K562 (cell line): ENCODE measurements at regions not wholly inside any gene's neighbourhood (a gene's known extent, or its start where the extent isn't known, plus 50 kb on each side); places are given as distances from the start of the nearest gene placed in this dataset.

ENCODE experiments used
- ATAC-seq: fragments of 200-7000 bp; cut with Tn5 transposase; 3 replicates; pipeline ENCODE4 v1.9.1; 2020; ENCODE audit warnings: moderate library complexity
- BruUV-seq: library from RNA; stranded (reverse); fragments of 400-500 nt; replicated peaks from 2 replicates; lab custom pipeline; 2021; lab: Mats Ljungman, UMichigan
- CTCF ChIA-PET: fragments of 300-600 bp; formaldehyde crosslinking; extraction: SDS; loops from one replicate; lab custom pipeline; 2021; ENCODE audit warnings: low intra/inter-chr PET ratio; lab: Yijun Ruan, JAX
- POLR2A ChIA-PET: fragments of 300-600, 350-650 bp; sonication (Branson Sonifier 250); formaldehyde crosslinking; extraction: SDS; loops from one replicate; lab custom pipeline; 2021; ENCODE audit warnings: antibody characterized with exemption, inconsistent platforms; lab: Yijun Ruan, JAX
- DNase-seq, 4 experiments: peaks; one replicate each; pipeline versions ENCODE4 v3.0.0 to v3.0.0-alpha.2; 2011 to 2018; ENCODE audit warnings: low spot score in 3 of 4, mixed read lengths in 3 of 4; ENCODE audit errors: extremely low read depth in 1 of 4
- FAIRE-seq: peaks from 2 replicates; lab custom pipeline; 2011; peaks lifted over from hg19 to GRCh38; lab: Jason Lieb, UNC
- H2AFZ ChIP-seq: 2 replicates; pipeline ENCODE4 v1.6.0; 2011; ENCODE audit warnings: low read depth, low read length, control low read depth, inconsistent platforms
- H3K27ac ChIP-seq: fragments of 200-600 bp; 3 replicates; pipeline ENCODE4 v1.8.0; 2011; ENCODE audit warnings: low read depth, mild to moderate bottlenecking, control low read depth, inconsistent platforms, low read length, moderate library complexity, mixed read lengths; ENCODE audit errors: extremely low read depth
- H3K27me3 ChIP-seq, 2 experiments: fragments of 300-600 bp in 1 of 2; 2 replicates in 1 of 2; 3 replicates in 1 of 2; pipeline versions ENCODE4 v1.6.0 to v1.8.0; 2011; ENCODE audit warnings: inconsistent platforms in 2 of 2, low read length in 2 of 2, mild to moderate bottlenecking in 1 of 2, mixed read lengths in 1 of 2, moderate library complexity in 1 of 2; ENCODE audit not compliant: control insufficient read depth in 2 of 2, insufficient read depth in 2 of 2
- H3K36me3 ChIP-seq: fragments of 300-600 bp; 3 replicates; pipeline ENCODE4 v1.8.0; 2011; ENCODE audit warnings: mild to moderate bottlenecking, low read length, inconsistent platforms; ENCODE audit not compliant: control insufficient read depth, insufficient read depth
- H3K4me1 ChIP-seq, 2 experiments: fragments of 200-600 bp in 1 of 2; replicated peaks in 1 of 2; 2 replicates in 1 of 2; 3 replicates in 1 of 2; pipeline versions ENCODE4 v1.5.1 to v1.8.0; 2011; ENCODE audit warnings: inconsistent platforms in 2 of 2, low read length in 2 of 2, mild to moderate bottlenecking in 1 of 2, mixed read lengths in 1 of 2, moderate library complexity in 1 of 2; ENCODE audit not compliant: control insufficient read depth in 2 of 2, insufficient read depth in 2 of 2
- H3K4me2 ChIP-seq: 2 replicates; pipeline ENCODE4 v1.6.1; 2011; ENCODE audit warnings: low read length, control low read depth, inconsistent platforms, mixed read lengths; ENCODE audit not compliant: insufficient read depth
- H3K4me3 ChIP-seq: fragments of 200-600 bp; sonication (generic), shearing (Covaris generic); 2 replicates; pipeline ENCODE4 v1.5.1; 2016; ENCODE audit warnings: control low read depth, inconsistent platforms
- H3K79me2 ChIP-seq: fragments of 200-600 bp; 3 replicates; pipeline ENCODE4 v1.8.0; 2011; ENCODE audit warnings: low read length, inconsistent platforms; ENCODE audit not compliant: control insufficient read depth, insufficient read depth
- H3K9ac ChIP-seq, 2 experiments: 2 replicates each; pipeline versions ENCODE4 v1.6.0 to v1.6.1; 2011; ENCODE audit warnings: low read depth in 2 of 2, low read length in 2 of 2, control low read depth in 1 of 2, inconsistent platforms in 1 of 2, mild to moderate bottlenecking in 1 of 2, mixed read lengths in 1 of 2; ENCODE audit not compliant: insufficient read depth in 1 of 2
- H3K9me1 ChIP-seq: one replicate; pipeline ENCODE4 v1.6.0; 2011; ENCODE audit warnings: inconsistent platforms, mild to moderate bottlenecking, low read length, moderate library complexity; ENCODE audit not compliant: control insufficient read depth, insufficient read depth
- H3K9me3 ChIP-seq: replicated peaks from 2 replicates; pipeline ENCODE4 v1.5.1; 2011; ENCODE audit warnings: low read depth, low read length, inconsistent platforms; ENCODE audit not compliant: control insufficient read depth, insufficient read depth
- H4K20me1 ChIP-seq: replicated peaks from 2 replicates; pipeline ENCODE4 v1.6.1; 2011; ENCODE audit warnings: low read length, inconsistent platforms, mixed read lengths; ENCODE audit not compliant: control insufficient read depth, insufficient read depth
- CBFA2T3 ChIP-seq: fragments of 450-650 bp; IDR thresholded peaks from 2 replicates; pipeline ENCODE4 v1.6.1; 2017
- COPS2 ChIP-seq: fragments of 450-650 bp; conservative IDR thresholded peaks from 2 replicates; pipeline ENCODE4 v1.6.1; 2016; ENCODE audit warnings: mild to moderate bottlenecking, moderate library complexity
- FOXA3 ChIP-seq, 2 experiments: fragments of 450-650 bp in 1 of 2; sonication (generic) in 1 of 2; formaldehyde crosslinking; IDR thresholded peaks in 1 of 2; conservative IDR thresholded peaks in 1 of 2; 2 replicates each; pipeline versions ENCODE4 v1.4.0 to v1.8.0; 2020 to 2022; ENCODE audit warnings: mild to moderate bottlenecking in 2 of 2, missing genetic modification reagents in 1 of 2
- HOMEZ ChIP-seq: fragments of 250-450 bp; sonication (Bioruptor Pico); IDR thresholded peaks from 2 replicates; pipeline ENCODE4 v1.4.0; 2020; ENCODE audit warnings: mild to moderate bottlenecking, moderate library complexity
- JUND ChIP-seq, 2 experiments: IDR thresholded peaks; 2 replicates in 1 of 2; 3 replicates in 1 of 2; pipeline ENCODE4 v1.6.1; 2011; ENCODE audit warnings: borderline replicate concordance in 2 of 2, low read depth in 2 of 2, low read length in 2 of 2, improper control_type of control experiment in 1 of 2, missing biosample characterization in 1 of 2, missing genetic modification characterization in 1 of 2, missing genetic modification reagents in 1 of 2
- MAFK ChIP-seq: IDR thresholded peaks from 2 replicates; pipeline ENCODE4 v1.6.1; 2011; ENCODE audit warnings: low read length, improper control_type of control experiment
- NFIX ChIP-seq: fragments of 250-450 bp; sonication (Bioruptor Pico); IDR thresholded peaks from 2 replicates; pipeline ENCODE4 v1.4.0; 2020; ENCODE audit warnings: low read depth, mild to moderate bottlenecking, moderate library complexity
- PRDM10 ChIP-seq: fragments of 450-650 bp; IDR thresholded peaks from 2 replicates; pipeline ENCODE4 v1.6.1; 2018; ENCODE audit not compliant: partially characterized antibody
- ZNF511 ChIP-seq: sonication (generic); formaldehyde crosslinking; IDR thresholded peaks from 2 replicates; pipeline ENCODE4 v1.8.0; 2022; ENCODE audit warnings: mild to moderate bottlenecking, missing genetic modification reagents
- WGBS: fragments of 100-300 bp; shearing (Covaris generic); methylation state at CpG from one replicate; pipeline ENCODE4 v1.1.6; 2016; ENCODE audit warnings: low coverage, mixed read lengths; ENCODE audit not compliant: insufficient coverage; ENCODE audit errors: missing lambda C conversion rate; 5-methylcytosine and 5-hydroxymethylcytosine counted together
- in situ Hi-C: fragments of 300-500 bp; cut with MboI; formaldehyde crosslinking; loops from 4 replicates; pipeline ENCODE4 v1.15.0; 2018; ENCODE audit warnings: inconsistent platforms, mixed read lengths
- intact Hi-C: fragments of 100-400 bp; cut with micrococcal nuclease; formaldehyde crosslinking; loops from 2 replicates; pipeline ENCODE4 v1.14.2; 2022

GRCh38 chr6:147708170-147708569, 199.7 kb downstream of the SAMD5 start:
- Histone ChIP-seq H3K4me2 (no peak overlapping the region), H3K9ac (no peak overlapping the region), H3K4me3 (no peak overlapping the region), H3K4me1 (peaks cover 7 to 45% of the 10 kb centered on the region in 2 experiments; a peak in 3 of 5 replicates), H3K27me3 (no peaks in the 10 kb centered on the region), H3K27ac (peak overlapping the region; percentile 47; the same call in 2 of the 3 replicates), H3K9me3 (no peaks in the 10 kb centered on the region), H4K20me1 (peaks cover 8% of the 10 kb centered on the region), H2AFZ (no peak overlapping the region), H3K9me1 (no peaks in the 10 kb centered on the region), H3K36me3 (peaks cover 1% of the 10 kb centered on the region; the same call in 1 of the 3 replicates), H3K79me2 (peaks cover 37% of the 10 kb centered on the region)
- DNase-seq, result peak in 1 of 4 experiments; percentile 12
- CTCF ChIA-PET, result no interaction called here
- intact Hi-C loops, result loop anchor here (5.0 kb wide), 1 partner anchor 46 kb away; no protein-coding TSS in a partner anchor
- 59% methylated on average over 3 of the region's 3 CpGs for WGBS
- in situ Hi-C loops, result no loop called here
- no TSS peak for BruUV-seq
- TF ChIP-seq JUND (IDR thresholded peaks at IDR 0.05; ENCODE audit: borderline replicate concordance, low read depth, low read length) (0 out of 2 replicates have a peak, but pooled peaks have one; percentile 6), JUND (tag; IDR thresholded peaks at IDR 0.05; ENCODE audit: borderline replicate concordance, low read depth, low read length) (no peak), CBFA2T3 (peak; percentile 39), NFIX (CRISPR knock-in tag) (no peak), PRDM10 (no peak), HOMEZ (no peak), ZNF511 (CRISPR knock-in tag) (no peak), MAFK (no peak), COPS2 (no peak), FOXA3 (CRISPR knock-in tag; conservative IDR thresholded peaks at IDR 0.05 in 1 of 2, IDR thresholded peaks at IDR 0.05 in 1 of 2) (no peak)
- FAIRE-seq, result no peak
- ATAC-seq, result peak; percentile 54
- POLR2A ChIA-PET, result interaction anchor here (1.2 to 1.7 kb wide), 4 partner anchors 8 to 14 kb away, joined by 3 to 9 read pairs (median 5); no protein-coding TSS in a partner anchor
